H1 (cell line): ENCODE measurements at regions not wholly inside any gene's neighbourhood (a gene's known extent, or its start where the extent isn't known, plus 50 kb on each side); places are given as distances from the start of the nearest gene placed in this dataset.

Source experiments
- CTCF ChIA-PET: fragments of 300-600 bp; sonication (Branson Sonifier 250); formaldehyde crosslinking; loops from one replicate; lab custom pipeline; 2021; ENCODE audit not compliant: partially characterized antibody; lab: Charles Lee
- POLR2A ChIA-PET: fragments of 300-600 bp; sonication (Branson Sonifier 250); formaldehyde crosslinking; loops from one replicate; lab custom pipeline; 2021; ENCODE audit warnings: inconsistent platforms; ENCODE audit not compliant: partially characterized antibody; lab: Charles Lee
- DNase-seq, 2 experiments: peaks; one replicate each; pipeline versions ENCODE4 v3.0.0 to v3.0.0-alpha.2; 2010 to 2022; ENCODE audit warnings: low spot score in 2 of 2, low read depth in 1 of 2, mixed read lengths in 1 of 2
- FAIRE-seq: peaks from 2 replicates; lab custom pipeline; 2011; peaks lifted over from hg19 to GRCh38; lab: Jason Lieb, UNC
- H2AFZ ChIP-seq: 2 replicates; pipeline ENCODE4 v1.8.1; 2012; ENCODE audit warnings: low read length, inconsistent platforms
- H2AK5ac ChIP-seq: 2 replicates; pipeline ENCODE4 v1.6.1; 2013; ENCODE audit warnings: low read depth, low read length
- H2BK120ac ChIP-seq: replicated peaks from 2 replicates; pipeline ENCODE3; 2013; ENCODE audit warnings: low read depth, low read length, inconsistent platforms
- H2BK12ac ChIP-seq: 2 replicates; pipeline ENCODE4 v1.6.1; 2013; ENCODE audit warnings: low read depth, low read length
- H2BK15ac ChIP-seq: 2 replicates; pipeline ENCODE4 v1.6.1; 2013; ENCODE audit warnings: low read length
- H2BK20ac ChIP-seq: 2 replicates; pipeline ENCODE4 v1.6.1; 2013; ENCODE audit warnings: low read length
- H2BK5ac ChIP-seq: 2 replicates; pipeline ENCODE4 v1.6.1; 2013; ENCODE audit warnings: low read depth, low read length
- H3K14ac ChIP-seq: 2 replicates; pipeline ENCODE4 v1.6.1; 2013; ENCODE audit warnings: inconsistent platforms; ENCODE audit not compliant: insufficient read length
- H3K18ac ChIP-seq: 2 replicates; pipeline ENCODE4 v1.6.1; 2013; ENCODE audit warnings: low read length; ENCODE audit errors: extremely low read depth
- H3K23ac ChIP-seq: 2 replicates; pipeline ENCODE4 v1.6.1; 2013; ENCODE audit warnings: inconsistent platforms; ENCODE audit not compliant: insufficient read length
- H3K23me2 ChIP-seq: 2 replicates; pipeline ENCODE4 v1.6.1; 2013; ENCODE audit warnings: low read depth, low read length
- H3K27ac ChIP-seq: 2 replicates; pipeline ENCODE4 v1.6.1; 2011; ENCODE audit warnings: low read depth, low read length, inconsistent platforms
- H3K27me3 ChIP-seq, 4 experiments: replicated peaks in 1 of 4; 1 replicate in 1 of 4; 2 replicates in 3 of 4; pipeline versions ENCODE4 v1.6.1 to v1.8.1; 2011 to 2013; ENCODE audit warnings: low read length in 3 of 4, mild to moderate bottlenecking in 3 of 4, inconsistent platforms in 2 of 4, mixed read lengths in 2 of 4, moderate library complexity in 1 of 4; ENCODE audit not compliant: control insufficient read depth in 3 of 4, insufficient read depth in 3 of 4; ENCODE audit errors: extremely low read depth in 1 of 4
- H3K36me3 ChIP-seq, 4 experiments: 2 replicates each; pipeline versions ENCODE4 v1.6.1 to v1.8.1; 2011 to 2013; ENCODE audit warnings: mild to moderate bottlenecking in 4 of 4, low read length in 3 of 4, moderate library complexity in 2 of 4, control low read depth in 1 of 4, inconsistent platforms in 1 of 4; ENCODE audit not compliant: insufficient read depth in 4 of 4, control insufficient read depth in 2 of 4
- H3K4ac ChIP-seq: replicated peaks from 2 replicates; pipeline ENCODE3; 2013; ENCODE audit warnings: low read length, low read depth, mixed read lengths, inconsistent platforms; ENCODE audit not compliant: insufficient read length
- H3K4me1 ChIP-seq, 4 experiments: replicated peaks in 1 of 4; 1 replicate in 1 of 4; 2 replicates in 3 of 4; pipeline versions ENCODE4 v1.6.1 to v1.8.1; 2011 to 2013; ENCODE audit warnings: low read length in 3 of 4, inconsistent platforms in 2 of 4, mixed read lengths in 1 of 4; ENCODE audit not compliant: insufficient read depth in 4 of 4, control insufficient read depth in 3 of 4
- H3K4me2 ChIP-seq, 2 experiments: 2 replicates each; pipeline versions ENCODE4 v1.6.1 to v1.8.1; 2011 to 2013; ENCODE audit warnings: low read depth in 2 of 2, low read length in 2 of 2, control low read depth in 1 of 2, inconsistent platforms in 1 of 2, mild to moderate bottlenecking in 1 of 2; ENCODE audit not compliant: insufficient read depth in 1 of 2
- H3K4me3 ChIP-seq, 4 experiments: fragments of 200-600, 300-600 bp in 1 of 4; sonication (generic), shearing (Covaris generic), sonication (Bioruptor Twin) in 1 of 4; 2 replicates each; pipeline versions ENCODE4 v1.5.1 to v1.8.1; 2011 to 2016; ENCODE audit warnings: low read length in 4 of 4, low read depth in 3 of 4, control low read depth in 2 of 4, inconsistent platforms in 2 of 4, mild to moderate bottlenecking in 2 of 4, mixed read lengths in 1 of 4, moderate library complexity in 1 of 4; ENCODE audit not compliant: insufficient read depth in 2 of 4; ENCODE audit errors: extremely low read depth in 1 of 4
- H3K56ac ChIP-seq: replicated peaks from 2 replicates; pipeline ENCODE3; 2013; ENCODE audit warnings: low read depth, mild to moderate bottlenecking, mixed read lengths, low read length, inconsistent platforms; ENCODE audit not compliant: insufficient read length
- H3K79me1 ChIP-seq: 2 replicates; pipeline ENCODE4 v1.6.1; 2013; ENCODE audit warnings: low read depth, low read length, control low read depth
- H3K79me2 ChIP-seq, 2 experiments: 2 replicates each; pipeline versions ENCODE4 v1.6.1 to v1.8.1; 2012 to 2013; ENCODE audit warnings: low read length in 2 of 2, mild to moderate bottlenecking in 2 of 2, inconsistent platforms in 1 of 2; ENCODE audit not compliant: insufficient read depth in 2 of 2, control insufficient read depth in 1 of 2
- H3K9ac ChIP-seq, 4 experiments: replicated peaks in 1 of 4; 1 replicate in 1 of 4; 2 replicates in 3 of 4; pipeline versions ENCODE4 v1.6.1 to v1.8.1; 2011 to 2013; ENCODE audit warnings: low read depth in 3 of 4, low read length in 3 of 4, control low read depth in 2 of 4, mild to moderate bottlenecking in 2 of 4, moderate library complexity in 2 of 4, inconsistent platforms in 1 of 4; ENCODE audit errors: extremely low read depth in 1 of 4
- H3K9me3 ChIP-seq, 2 experiments: 2 replicates each; pipeline versions ENCODE4 v1.6.1 to v1.8.1; 2012 to 2013; ENCODE audit warnings: mild to moderate bottlenecking in 2 of 2, moderate library complexity in 2 of 2, control low read depth in 1 of 2, inconsistent platforms in 1 of 2, low read depth in 1 of 2, low read length in 1 of 2, mixed read lengths in 1 of 2; ENCODE audit not compliant: insufficient read depth in 2 of 2
- H4K20me1 ChIP-seq, 2 experiments: replicated peaks in 1 of 2; 2 replicates each; pipeline versions ENCODE3 to v1.8.1; 2011 to 2013; ENCODE audit warnings: inconsistent platforms in 2 of 2, low read length in 2 of 2, mild to moderate bottlenecking in 1 of 2; ENCODE audit not compliant: insufficient read depth in 2 of 2, control insufficient read depth in 1 of 2
- H4K5ac ChIP-seq: 2 replicates; pipeline ENCODE4 v1.6.1; 2013; ENCODE audit warnings: low read length, low read depth, mixed read lengths, inconsistent platforms; ENCODE audit not compliant: insufficient read length
- H4K8ac ChIP-seq: 2 replicates; pipeline ENCODE4 v1.8.0; 2013; ENCODE audit warnings: mild to moderate bottlenecking, moderate library complexity, low read length, inconsistent platforms; ENCODE audit not compliant: insufficient read depth; ENCODE audit errors: extremely low read depth
- H4K91ac ChIP-seq: replicated peaks from 2 replicates; pipeline ENCODE3; 2013; ENCODE audit warnings: low read length, mixed read lengths, inconsistent platforms; ENCODE audit not compliant: insufficient read length
- CEBPB ChIP-seq: IDR thresholded peaks from 2 replicates; pipeline ENCODE4 v1.6.1; 2012; ENCODE audit warnings: low read depth, low read length
- HDAC6 ChIP-seq: IDR thresholded peaks from one replicate; pipeline ENCODE4 v1.7.1; 2012; ENCODE audit warnings: low read depth, mild to moderate bottlenecking, inconsistent platforms, low read length, moderate library complexity
- KDM1A ChIP-seq: fragments of 200-600, 300-600 bp; sonication (generic); IDR thresholded peaks from 2 replicates; pipeline ENCODE4 v1.7.1; 2016; ENCODE audit warnings: mild to moderate bottlenecking, low read length, borderline replicate concordance
- RBBP5 ChIP-seq: IDR thresholded peaks from 2 replicates; pipeline ENCODE4 v1.7.1; 2012; ENCODE audit warnings: low read depth, mild to moderate bottlenecking, inconsistent platforms, low read length, moderate library complexity, borderline replicate concordance
- USF2 ChIP-seq: IDR thresholded peaks from 2 replicates; pipeline ENCODE4 v1.6.1; 2011; ENCODE audit warnings: low read length, improper control_type of control experiment
- WGBS, 2 experiments: shearing (Covaris generic) in 1 of 2; methylation state at CpG; one replicate each; pipeline versions ENCODE4 v1.1.6 to v1.1.7; 2013 to 2015; ENCODE audit warnings: low lambda C conversion rate in 2 of 2, mixed read lengths in 2 of 2, inconsistent platforms in 1 of 2, low coverage in 1 of 2, missing lambda C conversion rate in 1 of 2; ENCODE audit not compliant: insufficient replicate concordance in 2 of 2, insufficient coverage in 1 of 2, insufficient read length in 1 of 2; ENCODE audit errors: extremely low coverage in 1 of 2, missing lambda C conversion rate in 1 of 2; 5-methylcytosine and 5-hydroxymethylcytosine counted together

GRCh38 chr13:79777504-79777903, 296.5 kb downstream of the NDFIP2 start:
- no peaks in the 10 kb centered on the region for H3K36me3 ChIP-seq
- no peak overlapping the region for H3K9ac ChIP-seq
- H3K79me1 ChIP-seq, result no peaks in the 10 kb centered on the region
- H3K18ac ChIP-seq, result no peak overlapping the region
- no peaks in the 10 kb centered on the region for H3K79me2 ChIP-seq
- H3K23me2 ChIP-seq, result no peaks in the 10 kb centered on the region
- no peak overlapping the region for H3K27ac ChIP-seq
- no peaks in the 10 kb centered on the region for H4K20me1 ChIP-seq
- peaks cover 2 to 6% (median 5%) of the 10 kb centered on the region in 4 experiments; a peak in 6 of 7 replicates for H3K4me1 ChIP-seq
- no peak overlapping the region for H3K4ac ChIP-seq
- no peak overlapping the region for H3K4me2 ChIP-seq
- no peak overlapping the region for H4K8ac ChIP-seq
- no peak overlapping the region for H4K5ac ChIP-seq
- no peak overlapping the region for H3K4me3 ChIP-seq
- no peak overlapping the region for H2AFZ ChIP-seq
- H2BK120ac ChIP-seq, result no peak overlapping the region
- no peak overlapping the region for H2BK20ac ChIP-seq
- no peaks in the 10 kb centered on the region for H3K27me3 ChIP-seq
- FAIRE-seq (no peak), DNase-seq (no peak)
- H3K14ac ChIP-seq, result no peak overlapping the region
- CTCF ChIA-PET, result interaction anchor here (0.6 to 2.1 kb wide), 2 partner anchors 334 to 579 kb away, joined by 3 to 5 read pairs; no protein-coding TSS in a partner anchor
- H2BK5ac ChIP-seq, result no peak overlapping the region
- no peak overlapping the region for H4K91ac ChIP-seq
- no peak overlapping the region for H3K56ac ChIP-seq
- H2AK5ac ChIP-seq, result no peak overlapping the region
- POLR2A ChIA-PET, result no interaction called here
- TF ChIP-seq CEBPB (no peak), HDAC6 (no peak), USF2 (no peak), RBBP5 (no peak), KDM1A (no peak)
- no peaks in the 10 kb centered on the region for H3K9me3 ChIP-seq
- 100% methylated on average over 2 of the region's 2 CpGs; no CpG with 5 or more reads in 1 of the 2 experiments for WGBS, 2 experiments
- H3K23ac ChIP-seq, result no peak overlapping the region
- H2BK15ac ChIP-seq, result no peak overlapping the region
- no peak overlapping the region for H2BK12ac ChIP-seq
